Adrenal gland (tissue), 9 donors: ENCODE measurements at regions not wholly inside any gene's neighbourhood (a gene's known extent, or its start where the extent isn't known, plus 50 kb on each side); places are given as distances from the start of the nearest gene placed in this dataset.
"Not testable (repeated sequence)": the region's sequence is repeated elsewhere in the genome, so short reads cannot be mapped to it uniquely, and the experiment has no call there.

ENCODE experiments used
- DNase-seq, 7 donors: peaks; one replicate each; pipeline ENCODE4 v3.0.0-alpha.2; 2019 to 2020
- H3K27ac ChIP-seq, 5 donors: fragments of 200-600 bp; sonication (generic) in 4 of 5; 1 replicate in 3 of 5; 2 replicates in 2 of 5; pipeline versions ENCODE4 v1.5.1 to v1.8.0; 2016 to 2020; ENCODE audit warnings: mild to moderate bottlenecking in 1 of 5
- H3K27me3 ChIP-seq: fragments of 200-600 bp; 2 replicates; pipeline ENCODE4 v1.8.0; 2021
- H3K36me3 ChIP-seq, 2 donors: fragments of 200-600 bp; replicated peaks in 1 of 2; 1 replicate in 1 of 2; 2 replicates in 1 of 2; pipeline versions ENCODE4 v1.5.1 to v1.8.0; 2018 to 2022
- H3K4me1 ChIP-seq, 2 donors: fragments of 200-600 bp; replicated peaks in 1 of 2; 1 replicate in 1 of 2; 2 replicates in 1 of 2; pipeline versions ENCODE4 v1.5.1 to v1.8.0; 2018 to 2021
- H3K4me3 ChIP-seq, 4 donors: fragments of 200-600 bp; sonication (generic) in 3 of 4; one replicate each; pipeline ENCODE4 v1.5.1; 2016 to 2018
- H3K9me3 ChIP-seq, 3 donors: fragments of 200-600 bp; sonication (generic) in 1 of 3; replicated peaks in 1 of 3; 1 replicate in 2 of 3; 2 replicates in 1 of 3; pipeline versions ENCODE4 v1.5.1 to v1.8.0; 2016 to 2021
- POLR2A ChIP-seq, 2 donors: fragments of 450-650 bp; IDR thresholded peaks; one replicate each; pipeline ENCODE4 v1.6.1; 2017; ENCODE audit warnings: antibody characterized with exemption in 2 of 2, mild to moderate bottlenecking in 2 of 2, moderate library complexity in 1 of 2
- WGBS, 4 donors: extraction: QIAGEN DNeasy Blood & Tissue Kit in 2 of 4; methylation state at CpG; one replicate each; pipeline versions ENCODE4 v1.1.5 to v1.1.7; 2013 to 2017; 5-methylcytosine and 5-hydroxymethylcytosine counted together
- intact Hi-C, 2 donors: fragments of 100-400 bp; cut with DNase I; formaldehyde crosslinking; loops; one replicate each; pipeline versions ENCODE4 v1.14.1 to v1.15.0; 2022 to 2023
- TF ChIP-seq, protein P1 (sequence below), 6 experiments: fragments of 450-650 bp in 4 of 6; fragments of 200-600 bp in 2 of 6; sonication (generic) in 1 of 6; IDR thresholded peaks; 1 replicate in 5 of 6; 2 replicates in 1 of 6; pipeline versions ENCODE4 v1.5.1 to v1.8.0; 2016 to 2021; ENCODE audit warnings: antibody characterized with exemption in 6 of 6, mild to moderate bottlenecking in 2 of 6, moderate library complexity in 1 of 6
- donor health status: healthy with polysubstance abuse.
- donor health status: Bipolar disorder and iron deficiency.
- donor health status: DM: yes; HTN: yes; CAD: no.
- donor health status: DM: no; HTN: no; CAD: no.
- donor health status: DM: no; HTN: no; CAD: no.

DNA sequence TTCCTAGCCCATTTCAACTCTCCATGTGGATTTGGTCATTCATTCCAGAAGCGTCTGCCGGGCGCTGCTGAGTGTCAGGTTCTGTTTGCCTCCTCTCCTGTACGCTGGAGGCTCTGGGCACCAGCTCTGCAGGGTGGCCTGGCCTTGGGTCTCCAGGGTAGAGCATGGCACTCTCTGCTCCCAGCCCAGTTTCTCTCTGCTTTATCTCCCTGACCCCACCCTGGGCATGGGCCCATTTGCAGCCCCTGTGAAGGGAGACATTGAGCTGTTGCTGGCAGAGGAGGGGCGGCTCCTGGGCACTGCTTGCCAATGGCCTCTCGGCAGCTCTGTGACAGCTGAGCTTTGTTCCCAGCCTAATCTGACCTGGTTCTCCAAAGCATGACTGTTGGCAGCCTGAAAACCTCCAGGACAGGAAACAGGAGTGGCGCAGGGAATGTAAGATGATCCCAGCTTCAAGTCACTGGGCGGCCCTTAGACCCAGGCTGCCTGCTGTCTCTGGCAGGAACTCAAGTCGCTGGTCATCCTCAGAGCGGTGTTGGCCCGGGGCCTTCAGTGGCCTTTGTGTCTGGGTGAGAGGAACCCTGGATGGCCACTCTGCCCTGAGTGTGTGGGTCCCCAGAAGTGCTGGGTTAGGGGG lies 146.8 kb downstream of the SEC14L1 start:
- 22 to 52% (median 32%) methylated on average over 3 to 11 of the region's 11 CpGs for WGBS, 4 donors
- intact Hi-C loops, result no loop called here
- H3K4me1 ChIP-seq, result peaks cover 21 to 39% of the 10 kb centered on the region in 2 donors
- H3K27ac ChIP-seq, result peak overlapping the region; percentile 73 to 95 (median 93)
- H3K36me3 ChIP-seq, result no peaks in the 10 kb centered on the region
- DNase-seq, result peak; percentile 81 to 97 (median 95)
- H3K9me3 ChIP-seq, result no peaks in the 10 kb centered on the region
- no peak overlapping the region for H3K4me3 ChIP-seq
- no peaks in the 10 kb centered on the region for H3K27me3 ChIP-seq
- peak in 1 of 2 donors; percentile 93 for TF ChIP-seq POLR2A (IDR thresholded peaks at IDR 0.05)
- TF ChIP-seq, protein P1, sequence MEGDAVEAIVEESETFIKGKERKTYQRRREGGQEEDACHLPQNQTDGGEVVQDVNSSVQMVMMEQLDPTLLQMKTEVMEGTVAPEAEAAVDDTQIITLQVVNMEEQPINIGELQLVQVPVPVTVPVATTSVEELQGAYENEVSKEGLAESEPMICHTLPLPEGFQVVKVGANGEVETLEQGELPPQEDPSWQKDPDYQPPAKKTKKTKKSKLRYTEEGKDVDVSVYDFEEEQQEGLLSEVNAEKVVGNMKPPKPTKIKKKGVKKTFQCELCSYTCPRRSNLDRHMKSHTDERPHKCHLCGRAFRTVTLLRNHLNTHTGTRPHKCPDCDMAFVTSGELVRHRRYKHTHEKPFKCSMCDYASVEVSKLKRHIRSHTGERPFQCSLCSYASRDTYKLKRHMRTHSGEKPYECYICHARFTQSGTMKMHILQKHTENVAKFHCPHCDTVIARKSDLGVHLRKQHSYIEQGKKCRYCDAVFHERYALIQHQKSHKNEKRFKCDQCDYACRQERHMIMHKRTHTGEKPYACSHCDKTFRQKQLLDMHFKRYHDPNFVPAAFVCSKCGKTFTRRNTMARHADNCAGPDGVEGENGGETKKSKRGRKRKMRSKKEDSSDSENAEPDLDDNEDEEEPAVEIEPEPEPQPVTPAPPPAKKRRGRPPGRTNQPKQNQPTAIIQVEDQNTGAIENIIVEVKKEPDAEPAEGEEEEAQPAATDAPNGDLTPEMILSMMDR (IDR thresholded peaks at IDR 0.05), result no peak

DNA sequence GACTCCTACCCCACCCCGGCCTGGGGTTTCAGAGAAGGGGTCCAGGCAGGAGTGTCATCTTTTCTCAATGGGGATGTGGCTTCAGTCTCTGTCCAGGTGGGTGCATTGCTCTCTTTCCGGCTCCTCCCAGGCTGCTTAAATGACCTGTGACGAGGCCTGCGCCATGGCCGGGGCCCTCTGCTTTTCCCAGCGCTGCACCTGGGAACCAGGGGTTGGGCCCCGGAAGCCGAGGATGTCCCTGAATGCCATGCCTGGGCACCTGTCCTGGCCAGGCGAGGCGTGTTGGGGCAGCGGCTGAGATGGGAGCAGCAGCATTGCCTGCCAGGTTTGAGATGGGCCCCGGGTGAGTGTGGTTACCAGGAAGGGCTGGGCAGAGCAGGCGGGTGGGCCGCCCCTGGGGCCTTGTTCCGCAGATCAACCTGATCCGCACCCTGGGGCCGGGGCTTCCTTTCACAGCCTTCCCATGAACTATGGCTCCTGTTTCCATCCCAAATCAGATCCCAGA lies 147.4 kb downstream of the SEC14L1 start:
- no peaks in the 10 kb centered on the region for H3K27me3 ChIP-seq
- intact Hi-C loops, result no loop called here
- H3K9me3 ChIP-seq, result no peaks in the 10 kb centered on the region
- no peak for TF ChIP-seq POLR2A (IDR thresholded peaks at IDR 0.05)
- TF ChIP-seq, protein P1 (IDR thresholded peaks at IDR 0.05), result no peak
- H3K4me1 ChIP-seq, result peaks cover 21 to 36% of the 10 kb centered on the region in 2 donors
- WGBS, 4 donors, result 90 to 96% (median 94%) methylated on average over 5 to 17 of the region's 17 CpGs; no CpG with 5 or more reads in 1 of the 4 donors
- peak overlapping the region; percentile 21 to 95 (median 93) for H3K27ac ChIP-seq
- no peaks in the 10 kb centered on the region for H3K36me3 ChIP-seq
- peak in 1 of 7 donors; percentile 38 for DNase-seq
- no peak overlapping the region for H3K4me3 ChIP-seq

DNA sequence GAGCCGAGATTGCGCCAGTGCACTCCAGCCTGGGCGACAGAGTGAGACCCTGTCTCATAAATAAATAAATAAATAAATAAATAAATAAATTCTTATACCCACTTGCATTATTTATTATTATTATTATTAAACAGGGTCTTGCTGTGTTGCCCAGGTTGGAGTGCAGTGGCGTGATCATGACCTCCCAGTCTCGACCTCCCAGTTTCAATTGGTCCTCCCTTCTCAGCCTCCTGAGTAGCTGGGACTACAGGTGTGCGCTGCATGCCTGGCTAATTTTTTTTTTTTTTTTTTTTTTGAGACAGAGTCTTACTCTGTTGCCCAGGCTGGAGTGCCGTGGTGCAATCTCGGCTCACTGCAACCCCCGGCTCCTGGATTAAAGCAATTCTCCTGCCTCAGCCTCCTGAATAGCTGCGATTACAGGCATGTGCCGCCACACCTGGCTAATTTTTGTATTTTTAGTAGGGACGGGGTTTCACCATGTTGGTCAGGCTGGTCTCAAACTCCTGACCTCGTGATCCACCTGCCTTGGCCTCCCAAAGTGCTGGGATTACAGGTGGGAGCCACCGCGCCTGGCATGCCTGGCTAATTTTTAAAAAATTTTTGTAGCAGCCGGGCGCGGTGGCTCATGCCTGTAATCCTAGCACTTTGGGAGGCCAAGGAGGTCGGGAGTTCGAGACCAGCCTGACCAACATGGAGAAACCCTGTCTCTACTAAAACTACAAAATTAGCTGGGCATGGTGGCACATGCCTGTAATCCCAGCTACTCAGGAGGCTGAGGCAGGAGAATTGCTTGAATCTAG lies 150.2 kb downstream of the SEC14L1 start:
- H3K9me3 ChIP-seq, H3K36me3 ChIP-seq, intact Hi-C loops, DNase-seq, H3K4me3 ChIP-seq, H3K27ac ChIP-seq, H3K27me3 ChIP-seq: not testable (repeated sequence)
- 94 to 97% (median 95%) methylated on average over 18 to 20 of the region's 20 CpGs for WGBS, 4 donors
- H3K4me1 ChIP-seq, result peaks cover 20 to 33% of the 10 kb centered on the region in 2 donors

DNA sequence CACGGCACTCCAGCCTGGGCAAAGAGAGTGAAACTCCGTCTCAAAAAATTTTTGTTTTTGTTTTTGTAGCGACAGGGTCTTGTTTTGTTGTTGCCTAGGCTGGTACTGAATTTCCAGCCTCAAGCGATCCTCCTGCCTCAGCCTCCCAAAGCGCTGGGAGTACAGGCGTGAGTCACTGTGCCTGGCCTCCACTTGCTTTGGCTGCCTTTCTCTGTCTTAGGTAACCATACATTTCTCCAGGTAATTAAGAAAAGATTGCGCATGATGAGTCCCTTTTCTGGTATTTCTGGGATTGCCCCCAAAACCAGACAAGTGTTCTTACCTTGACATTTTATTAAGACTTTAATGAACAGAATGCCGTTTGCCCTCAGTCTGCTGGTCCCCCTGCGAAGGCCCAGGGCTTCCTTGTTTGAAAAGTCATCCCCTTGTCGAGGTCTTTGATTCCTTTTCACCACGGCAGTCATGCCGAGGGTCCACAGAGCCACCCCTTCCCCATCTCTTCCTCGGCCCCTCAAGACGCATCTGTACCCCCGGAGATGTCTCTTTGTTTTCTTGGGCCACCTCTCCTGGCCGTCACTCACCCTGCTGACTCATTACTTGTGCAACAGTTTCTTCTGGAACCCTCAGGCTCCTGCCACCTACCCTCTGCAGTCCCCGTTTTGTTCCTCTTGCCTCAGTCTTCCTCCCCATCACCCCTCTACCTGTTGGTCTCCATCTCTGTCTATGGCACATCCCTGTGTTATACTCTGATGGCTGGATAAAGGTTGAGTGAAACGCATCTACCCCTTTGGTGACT lies 151.0 kb downstream of the SEC14L1 start:
- no peak overlapping the region for H3K4me3 ChIP-seq
- peaks cover 12 to 25% of the 10 kb centered on the region in 2 donors for H3K4me1 ChIP-seq
- no peaks in the 10 kb centered on the region for H3K9me3 ChIP-seq
- no peaks in the 10 kb centered on the region for H3K36me3 ChIP-seq
- no peak overlapping the region for H3K27ac ChIP-seq
- 84 to 91% (median 88%) methylated on average over 18 of the region's 18 CpGs for WGBS, 4 donors
- intact Hi-C loops, result no loop called here
- TF ChIP-seq, protein P1 (IDR thresholded peaks at IDR 0.05), result no peak
- no peak for TF ChIP-seq POLR2A (IDR thresholded peaks at IDR 0.05)
- no peak for DNase-seq
- H3K27me3 ChIP-seq, result no peaks in the 10 kb centered on the region
